ENCODE measurements at regions not wholly inside any gene's neighbourhood (a gene's known extent, or its start where the extent isn't known, plus 50 kb on each side); places are given as distances from the start of the nearest gene placed in this dataset.

DNA sequence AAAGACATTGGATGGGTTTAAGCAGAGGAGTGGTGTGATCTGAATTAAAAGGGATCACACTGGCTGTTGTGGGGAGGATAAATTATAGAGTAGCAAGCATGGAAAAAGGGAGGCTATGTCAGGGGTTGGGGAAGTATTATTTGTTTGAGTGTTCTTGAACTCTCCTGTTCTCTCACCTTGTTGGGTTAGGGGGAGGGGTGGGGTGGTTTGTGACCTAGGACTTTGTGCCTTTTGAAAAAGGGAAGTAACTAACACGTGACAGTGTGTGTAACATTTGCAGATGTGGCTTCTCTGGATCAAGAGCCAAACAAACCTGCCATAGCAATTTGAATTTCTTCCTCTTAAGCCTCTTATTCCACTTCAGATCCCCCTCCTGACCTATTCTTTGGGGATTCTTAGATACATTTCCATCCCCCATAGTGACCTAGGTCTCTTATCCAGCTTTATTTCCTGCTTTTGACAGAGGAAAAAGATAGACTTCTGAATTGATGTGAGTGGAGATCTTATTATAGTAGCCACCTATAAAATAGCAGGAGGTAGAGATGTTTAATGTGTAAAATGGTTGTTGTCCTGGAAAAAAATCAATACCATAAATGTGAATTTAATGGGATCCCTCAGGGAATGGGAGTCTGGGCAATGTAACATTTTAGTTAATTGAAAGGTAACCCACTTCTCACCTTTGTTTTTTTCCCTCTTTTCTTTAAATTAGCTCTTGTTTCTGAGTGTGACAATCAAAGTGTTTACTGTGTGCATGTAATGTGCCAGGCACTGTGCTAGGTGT is 120.4 kb downstream of the CT47B1 start:
- TF ChIP-seq FOXM1 (IDR thresholded peaks at IDR 0.05; ENCODE audit: borderline replicate concordance, low read depth) (no peak), MAX (IDR thresholded peaks at IDR 0.05) (no peak), ZBTB7A (IDR thresholded peaks at IDR 0.05; ENCODE audit: low read depth) (no peak), CEBPB (IDR thresholded peaks at IDR 0.05) (no peak), CREB1 (IDR thresholded peaks at IDR 0.05; ENCODE audit: low read depth) (no peak), TAF1 (IDR thresholded peaks at IDR 0.05; ENCODE audit: low read depth) (no peak), NFIC (IDR thresholded peaks at IDR 0.05) (no peak), TCF12 (IDR thresholded peaks at IDR 0.05; ENCODE audit: low read depth) (no peak), YY1 (IDR thresholded peaks at IDR 0.05; ENCODE audit: low read depth) (no peak), USF1 (IDR thresholded peaks at IDR 0.05) (no peak), TEAD4 (IDR thresholded peaks at IDR 0.05) (no peak), EP300 (IDR thresholded peaks at IDR 0.05; ENCODE audit: borderline replicate concordance) (no peak)
